ENCODE measurements at regions not wholly inside any gene's neighbourhood (a gene's known extent, or its start where the extent isn't known, plus 50 kb on each side); places are given as distances from the start of the nearest gene placed in this dataset.
"Not testable (repeated sequence)": the region's sequence is repeated elsewhere in the genome, so short reads cannot be mapped to it uniquely, and the experiment has no call there.

DNA sequence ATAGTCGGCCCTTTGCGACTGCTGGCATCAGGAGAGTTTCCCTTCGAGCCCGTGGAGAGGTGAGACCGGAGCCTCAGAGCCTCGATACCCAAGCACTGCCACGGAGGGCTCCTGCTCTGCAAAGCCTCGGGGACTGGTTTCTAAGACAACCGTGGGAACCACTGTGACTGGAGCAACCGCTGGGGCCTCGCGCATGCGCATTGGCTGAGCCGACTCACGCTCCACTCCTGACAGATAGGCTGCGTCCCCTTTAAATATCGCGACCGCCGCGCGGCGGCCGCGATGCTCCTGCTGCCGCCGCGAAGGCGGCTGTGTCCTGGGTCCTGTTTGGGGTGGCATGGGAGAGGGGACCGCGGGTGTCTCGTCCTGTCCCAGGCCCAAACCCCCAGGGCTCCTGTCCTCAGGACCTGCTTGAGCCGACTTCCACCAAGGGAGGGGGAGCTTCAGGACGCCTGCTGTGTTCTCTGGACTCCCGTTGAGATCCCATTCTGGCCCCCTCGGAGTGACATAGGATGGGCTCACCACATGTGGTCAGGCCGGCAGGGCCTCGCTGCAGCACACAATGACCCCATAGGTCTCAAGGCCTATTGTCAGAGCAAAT is 704.5 kb upstream of the TPTE start:
- not testable (repeated sequence) for TF ChIP-seq POLR2A, POLR2AphosphoS5 (IDR thresholded peaks at IDR 0.05)
- TF ChIP-seq, protein P1, sequence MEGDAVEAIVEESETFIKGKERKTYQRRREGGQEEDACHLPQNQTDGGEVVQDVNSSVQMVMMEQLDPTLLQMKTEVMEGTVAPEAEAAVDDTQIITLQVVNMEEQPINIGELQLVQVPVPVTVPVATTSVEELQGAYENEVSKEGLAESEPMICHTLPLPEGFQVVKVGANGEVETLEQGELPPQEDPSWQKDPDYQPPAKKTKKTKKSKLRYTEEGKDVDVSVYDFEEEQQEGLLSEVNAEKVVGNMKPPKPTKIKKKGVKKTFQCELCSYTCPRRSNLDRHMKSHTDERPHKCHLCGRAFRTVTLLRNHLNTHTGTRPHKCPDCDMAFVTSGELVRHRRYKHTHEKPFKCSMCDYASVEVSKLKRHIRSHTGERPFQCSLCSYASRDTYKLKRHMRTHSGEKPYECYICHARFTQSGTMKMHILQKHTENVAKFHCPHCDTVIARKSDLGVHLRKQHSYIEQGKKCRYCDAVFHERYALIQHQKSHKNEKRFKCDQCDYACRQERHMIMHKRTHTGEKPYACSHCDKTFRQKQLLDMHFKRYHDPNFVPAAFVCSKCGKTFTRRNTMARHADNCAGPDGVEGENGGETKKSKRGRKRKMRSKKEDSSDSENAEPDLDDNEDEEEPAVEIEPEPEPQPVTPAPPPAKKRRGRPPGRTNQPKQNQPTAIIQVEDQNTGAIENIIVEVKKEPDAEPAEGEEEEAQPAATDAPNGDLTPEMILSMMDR (IDR thresholded peaks at IDR 0.05) = not testable (repeated sequence)
